Thymus (tissue), 11 donors: ENCODE measurements at regions not wholly inside any gene's neighbourhood (a gene's known extent, or its start where the extent isn't known, plus 50 kb on each side); places are given as distances from the start of the nearest gene placed in this dataset.

Experiments used
- DNase-seq, 9 donors: peaks; one replicate each; pipeline ENCODE4 v3.0.0-alpha.2; 2013; ENCODE audit warnings: low spot score in 9 of 9, low read depth in 6 of 9, missing footprints in 1 of 9
- H3K27ac ChIP-seq, 2 donors: one replicate each; pipeline ENCODE4 v1.5.1; 2013; ENCODE audit warnings: control low read depth in 1 of 2, low read depth in 1 of 2, low read length in 1 of 2, mild to moderate bottlenecking in 1 of 2, moderate library complexity in 1 of 2
- H3K27me3 ChIP-seq, 2 donors: one replicate each; pipeline ENCODE4 v1.5.1; 2013; ENCODE audit warnings: low read length in 1 of 2; ENCODE audit not compliant: control insufficient read depth in 2 of 2, insufficient read depth in 1 of 2
- H3K36me3 ChIP-seq, 2 donors: one replicate each; pipeline ENCODE4 v1.5.1; 2013; ENCODE audit warnings: low read length in 1 of 2, mild to moderate bottlenecking in 1 of 2, moderate library complexity in 1 of 2; ENCODE audit not compliant: control insufficient read depth in 2 of 2, insufficient read depth in 2 of 2
- H3K4me1 ChIP-seq, 2 donors: one replicate each; pipeline ENCODE4 v1.5.1; 2013; ENCODE audit warnings: low read length in 2 of 2; ENCODE audit not compliant: control insufficient read depth in 2 of 2, insufficient read depth in 2 of 2
- H3K4me3 ChIP-seq, 2 donors: one replicate each; pipeline ENCODE4 v1.5.1; 2013; ENCODE audit warnings: low read length in 2 of 2, control low read depth in 1 of 2, mild to moderate bottlenecking in 1 of 2
- H3K9me3 ChIP-seq, 2 donors: one replicate each; pipeline ENCODE4 v1.5.1; 2013; ENCODE audit warnings: low read length in 1 of 2, mild to moderate bottlenecking in 1 of 2; ENCODE audit not compliant: control insufficient read depth in 2 of 2, insufficient read depth in 1 of 2
- WGBS: extraction: QIAGEN DNeasy Blood & Tissue Kit; methylation state at CpG from one replicate; pipeline ENCODE4 v1.1.7; 2013; 5-methylcytosine and 5-hydroxymethylcytosine counted together
- donor health status: healthy.

GRCh38 chr4:144336633-144337032 lies 196.1 kb upstream of the GYPA start:
- Histone ChIP-seq H3K27me3 (no peaks in the 10 kb centered on the region), H3K9me3 (no peaks in the 10 kb centered on the region), H3K4me3 (no peak overlapping the region), H3K4me1 (peaks cover 0 to 9% of the 10 kb centered on the region in 2 donors), H3K27ac (no peak overlapping the region), H3K36me3 (no peaks in the 10 kb centered on the region)
- DNase-seq: no peak
- 90% methylated on average over 1 of the region's 1 CpG for WGBS

- DNase-seq: peak in 4 of 9 donors; percentile 2 to 66 (median 18)
- H3K4me1 ChIP-seq: peaks cover 0 to 9% of the 10 kb centered on the region in 2 donors
- no peak overlapping the region for H3K4me3 ChIP-seq
- H3K36me3 ChIP-seq: no peaks in the 10 kb centered on the region
- no peaks in the 10 kb centered on the region for H3K9me3 ChIP-seq
- no peaks in the 10 kb centered on the region for H3K27me3 ChIP-seq
- no peak overlapping the region for H3K27ac ChIP-seq
Measured at GRCh38 chr4:144338148-144338547, 197.6 kb upstream of the GYPA start.

GRCh38 chr4:144338834-144339233 lies 198.3 kb upstream of the GYPA start:
- Histone ChIP-seq H3K27me3 (no peaks in the 10 kb centered on the region), H3K27ac (no peak overlapping the region), H3K9me3 (no peaks in the 10 kb centered on the region), H3K4me3 (no peak overlapping the region), H3K36me3 (no peaks in the 10 kb centered on the region), H3K4me1 (peaks cover 0 to 9% of the 10 kb centered on the region in 2 donors)
- over 99% methylated on average over 2 of the region's 2 CpGs for WGBS
- DNase-seq: no peak

GRCh38 chr4:144340931-144341330 lies 200.4 kb upstream of the GYPA start:
- Histone ChIP-seq H3K36me3 (no peaks in the 10 kb centered on the region), H3K4me1 (peaks cover 0 to 9% of the 10 kb centered on the region in 2 donors), H3K9me3 (no peaks in the 10 kb centered on the region), H3K4me3 (no peak overlapping the region), H3K27me3 (no peaks in the 10 kb centered on the region), H3K27ac (no peak overlapping the region)
- DNase-seq: no peak
- WGBS: 95% methylated on average over 2 of the region's 2 CpGs

GRCh38 chr4:144342949-144343760 lies 202.6 kb upstream of the GYPA start:
- no peaks in the 10 kb centered on the region for H3K36me3 ChIP-seq
- H3K27me3 ChIP-seq: no peaks in the 10 kb centered on the region
- H3K9me3 ChIP-seq: no peaks in the 10 kb centered on the region
- DNase-seq: no peak
- 88% methylated on average over 7 of the region's 7 CpGs for WGBS
- no peak overlapping the region for H3K4me3 ChIP-seq
- H3K27ac ChIP-seq: no peak overlapping the region
- H3K4me1 ChIP-seq: peaks cover 0 to 2% of the 10 kb centered on the region in 2 donors

- no peak overlapping the region for H3K4me3 ChIP-seq
- H3K27me3 ChIP-seq: no peaks in the 10 kb centered on the region
- H3K36me3 ChIP-seq: no peaks in the 10 kb centered on the region
- 89% methylated on average over 4 of the region's 4 CpGs for WGBS
- H3K27ac ChIP-seq: no peak overlapping the region
- no peaks in the 10 kb centered on the region for H3K9me3 ChIP-seq
- no peaks in the 10 kb centered on the region for H3K4me1 ChIP-seq
- DNase-seq: no peak
Measured at GRCh38 chr4:144347121-144347520, 206.6 kb upstream of the GYPA start.

- Histone ChIP-seq H3K27ac (no peak overlapping the region), H3K36me3 (no peaks in the 10 kb centered on the region), H3K4me1 (peaks cover 0 to 3% of the 10 kb centered on the region in 2 donors), H3K4me3 (no peak overlapping the region), H3K9me3 (no peaks in the 10 kb centered on the region), H3K27me3 (no peaks in the 10 kb centered on the region)
- no peak for DNase-seq
- over 99% methylated on average over 2 of the region's 2 CpGs for WGBS
Measured at GRCh38 chr4:144350706-144351105, 210.2 kb upstream of the GYPA start.

- Histone ChIP-seq H3K9me3 (no peaks in the 10 kb centered on the region), H3K36me3 (no peaks in the 10 kb centered on the region), H3K27me3 (no peaks in the 10 kb centered on the region), H3K4me3 (no peak overlapping the region), H3K4me1 (peaks cover 0 to 3% of the 10 kb centered on the region in 2 donors), H3K27ac (no peak overlapping the region)
- no peak for DNase-seq
- whole genome bisulfite sequencing: 85% methylated on average over 3 of the region's 3 CpGs
Measured at GRCh38 chr4:144351306-144351705, 210.8 kb upstream of the GYPA start.

- DNase-seq: no peak
- no peak overlapping the region for H3K27ac ChIP-seq
- H3K4me3 ChIP-seq: no peak overlapping the region
- 88% methylated on average over 5 of the region's 5 CpGs for WGBS
- H3K36me3 ChIP-seq: no peaks in the 10 kb centered on the region
- H3K27me3 ChIP-seq: no peaks in the 10 kb centered on the region
- no peaks in the 10 kb centered on the region for H3K9me3 ChIP-seq
- H3K4me1 ChIP-seq: peaks cover 0 to 7% of the 10 kb centered on the region in 2 donors
Measured at GRCh38 chr4:144353292-144353691, 212.8 kb upstream of the GYPA start.
